ENCODE measurements at regions not wholly inside any gene's neighbourhood (a gene's known extent, or its start where the extent isn't known, plus 50 kb on each side); places are given as distances from the start of the nearest gene placed in this dataset.
"Not testable (repeated sequence)": the region's sequence is repeated elsewhere in the genome, so short reads cannot be mapped to it uniquely, and the experiment has no call there.

DNA sequence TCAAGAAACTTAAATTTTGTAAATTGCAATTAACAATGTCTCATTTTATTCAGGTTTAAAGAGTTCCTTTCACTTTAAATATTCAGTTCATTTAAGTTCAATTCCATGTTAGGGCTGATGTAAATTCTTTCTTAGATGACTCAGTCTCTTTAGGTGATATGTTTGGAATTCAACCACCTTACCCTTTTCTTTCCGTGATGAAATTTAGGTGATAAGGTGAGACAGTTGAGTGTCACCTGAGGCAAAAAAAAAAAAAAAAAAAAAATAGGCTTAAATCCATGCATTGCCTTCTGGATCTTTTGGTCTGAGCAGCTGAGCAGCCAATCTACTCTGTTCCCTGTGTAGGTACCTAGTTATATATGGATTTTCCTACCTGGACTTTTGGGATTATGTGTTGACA is 299.5 kb downstream of the DAD1 start:
- Histone ChIP-seq H3K36me3 (ENCODE audit: control insufficient read depth, insufficient read depth, low read length) (no peaks in the 10 kb centered on the region), H3K4me3 (ENCODE audit: low read depth, low read length) (no peak overlapping the region), H3K27me3 (ENCODE audit: control insufficient read depth, insufficient read depth, low read length) (no peaks in the 10 kb centered on the region)
- FAIRE-seq: no peak
- no peak for TF ChIP-seq CTCF (IDR thresholded peaks at IDR 0.05; ENCODE audit: insufficient read depth, low read length, severe bottlenecking)
- DNase-seq (ENCODE audit: low read depth): peak; percentile 88

- TF ChIP-seq CTCF (IDR thresholded peaks at IDR 0.05; ENCODE audit: insufficient read depth, low read length, severe bottlenecking): no peak
- Histone ChIP-seq H3K4me3 (ENCODE audit: low read depth, low read length) (no peak overlapping the region), H3K36me3 (ENCODE audit: control insufficient read depth, insufficient read depth, low read length) (no peaks in the 10 kb centered on the region), H3K27me3 (ENCODE audit: control insufficient read depth, insufficient read depth, low read length) (no peaks in the 10 kb centered on the region)
- DNase-seq (ENCODE audit: low read depth) (no peak), FAIRE-seq (no peak)
Measured at GRCh38 chr14:22285991-22286390, 303.0 kb downstream of the DAD1 start.

- no peak overlapping the region for H3K4me3 ChIP-seq (ENCODE audit: low read depth, low read length)
- no peaks in the 10 kb centered on the region for H3K36me3 ChIP-seq (ENCODE audit: control insufficient read depth, insufficient read depth, low read length)
- no peak for TF ChIP-seq CTCF (IDR thresholded peaks at IDR 0.05; ENCODE audit: insufficient read depth, low read length, severe bottlenecking)
- DNase-seq (ENCODE audit: low read depth) (no peak), FAIRE-seq (peak; percentile 60)
- H3K27me3 ChIP-seq (ENCODE audit: control insufficient read depth, insufficient read depth, low read length): no peaks in the 10 kb centered on the region
Measured at GRCh38 chr14:22282949-22283348, 306.1 kb downstream of the DAD1 start.

- no peaks in the 10 kb centered on the region for H3K27me3 ChIP-seq (ENCODE audit: control insufficient read depth, insufficient read depth, low read length)
- DNase-seq (ENCODE audit: low read depth): no peak
- no peak for TF ChIP-seq CTCF (IDR thresholded peaks at IDR 0.05; ENCODE audit: insufficient read depth, low read length, severe bottlenecking)
- no peak overlapping the region for H3K4me3 ChIP-seq (ENCODE audit: low read depth, low read length)
- H3K36me3 ChIP-seq (ENCODE audit: control insufficient read depth, insufficient read depth, low read length): no peaks in the 10 kb centered on the region
- FAIRE-seq: no peak
Measured at GRCh38 chr14:22282417-22282816, 306.6 kb downstream of the DAD1 start.

- not testable (repeated sequence) for DNase-seq (ENCODE audit: low read depth); H3K27me3 ChIP-seq (ENCODE audit: control insufficient read depth, insufficient read depth, low read length); FAIRE-seq
Measured at GRCh38 chr14:22281447-22281874, 307.6 kb downstream of the DAD1 start.

DNA sequence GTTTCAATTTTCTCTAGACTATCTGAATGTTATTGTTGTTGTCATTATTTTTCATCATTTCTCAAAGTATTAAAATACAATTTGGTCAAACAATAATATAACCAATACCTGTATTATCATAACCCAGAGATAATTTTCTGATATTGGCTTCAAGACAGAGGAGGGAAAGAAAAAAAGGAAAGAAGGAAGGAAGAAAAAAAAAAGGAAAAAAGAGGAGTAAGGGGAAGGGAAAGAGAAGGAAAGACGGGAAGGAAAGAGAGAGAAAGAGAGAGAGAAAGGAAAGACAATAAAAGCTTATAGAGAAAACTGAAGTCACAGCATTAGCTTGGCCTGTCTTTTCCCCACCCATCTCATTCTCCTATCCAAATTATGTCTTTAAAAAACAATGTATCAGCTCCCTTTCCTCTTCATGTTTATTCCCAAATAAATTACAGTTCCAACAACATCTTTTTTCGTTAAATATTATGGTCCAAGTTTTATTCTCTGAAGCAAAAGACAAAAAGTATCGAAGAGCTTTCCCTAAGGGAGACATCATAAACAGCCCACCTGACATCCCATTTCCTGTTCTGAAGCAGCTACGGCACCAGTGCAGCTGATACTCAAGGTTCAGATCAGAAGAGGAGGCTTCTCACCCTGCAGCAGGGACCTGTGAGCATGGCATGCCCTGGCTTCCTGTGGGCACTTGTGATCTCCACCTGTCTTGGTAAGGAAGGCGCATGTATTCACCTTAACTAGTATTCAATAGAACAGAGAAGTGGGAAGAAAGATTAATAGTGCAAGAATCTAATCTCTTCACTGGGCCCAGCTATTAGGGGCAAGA is 308.3 kb downstream of the DAD1 start:
- no peak for DNase-seq (ENCODE audit: low read depth)
- FAIRE-seq: no peak
- Histone ChIP-seq H3K27me3 (ENCODE audit: control insufficient read depth, insufficient read depth, low read length) (no peaks in the 10 kb centered on the region), H3K36me3 (ENCODE audit: control insufficient read depth, insufficient read depth, low read length) (no peaks in the 10 kb centered on the region), H3K4me3 (ENCODE audit: low read depth, low read length) (no peak overlapping the region)
- TF ChIP-seq CTCF (IDR thresholded peaks at IDR 0.05; ENCODE audit: insufficient read depth, low read length, severe bottlenecking): no peak

More at GRCh38 chr14:22281447-22281874, 307.6 kb downstream of the DAD1 start:
- H3K36me3 ChIP-seq (ENCODE audit: control insufficient read depth, insufficient read depth, low read length); H3K4me3 ChIP-seq (ENCODE audit: low read depth, low read length): not testable (repeated sequence)
